GM18526 (cell line): ENCODE measurements at regions not wholly inside any gene's neighbourhood (a gene's known extent, or its start where the extent isn't known, plus 50 kb on each side); places are given as distances from the start of the nearest gene placed in this dataset.

Experiments used
- POLR2A ChIP-seq: IDR thresholded peaks from 3 replicates; pipeline ENCODE4 v1.6.1; 2011; ENCODE audit not compliant: insufficient read length; ENCODE audit errors: extremely low read depth

- no peak for TF ChIP-seq POLR2A
Measured at GRCh38 chr5:8660133-8660893, 791.4 kb downstream of the MTRR start.

GRCh38 chr5:8663374-8663773 is 794.4 kb downstream of the MTRR start:
- no peak for TF ChIP-seq POLR2A

GRCh38 chr5:8675182-8675581 is 806.2 kb downstream of the MTRR start:
- no peak for TF ChIP-seq POLR2A

GRCh38 chr5:8676695-8677094 is 807.7 kb downstream of the MTRR start:
- no peak for TF ChIP-seq POLR2A

GRCh38 chr5:8682381-8682780 is 813.4 kb downstream of the MTRR start:
- no peak for TF ChIP-seq POLR2A

- TF ChIP-seq POLR2A: no peak
Measured at GRCh38 chr5:8683496-8683895, 814.5 kb downstream of the MTRR start.

- TF ChIP-seq POLR2A: no peak
Measured at GRCh38 chr5:8685704-8686103, 816.8 kb downstream of the MTRR start.

GRCh38 chr5:8686707-8687106 is 817.8 kb downstream of the MTRR start:
- TF ChIP-seq POLR2A: no peak

GRCh38 chr5:8689773-8690172 is 820.8 kb downstream of the MTRR start:
- TF ChIP-seq POLR2A: no peak

GRCh38 chr5:8691221-8691620 is 822.3 kb downstream of the MTRR start:
- TF ChIP-seq POLR2A: no peak

GRCh38 chr5:8693341-8693844 is 824.4 kb downstream of the MTRR start:
- no peak for TF ChIP-seq POLR2A

GRCh38 chr5:8694545-8694944 is 825.6 kb downstream of the MTRR start:
- no peak for TF ChIP-seq POLR2A

GRCh38 chr5:8695902-8696845 is 827.2 kb downstream of the MTRR start:
- no peak for TF ChIP-seq POLR2A

GRCh38 chr5:8700222-8700621 is 831.3 kb downstream of the MTRR start:
- TF ChIP-seq POLR2A: no peak

- no peak for TF ChIP-seq POLR2A
Measured at GRCh38 chr5:8700671-8701070, 831.7 kb downstream of the MTRR start.

- TF ChIP-seq POLR2A: no peak
Measured at GRCh38 chr5:8701251-8701650, 832.3 kb downstream of the MTRR start.
